HG02759 (cell line): ENCODE measurements at regions not wholly inside any gene's neighbourhood (a gene's known extent, or its start where the extent isn't known, plus 50 kb on each side); places are given as distances from the start of the nearest gene placed in this dataset.

Experiments
- ATAC-seq: cut with Tn5 transposase; IDR thresholded peaks from one replicate; pipeline ENCODE4 v1.9.1; 2021; ENCODE audit warnings: mild to moderate bottlenecking, moderate library complexity; ENCODE audit not compliant: unreplicated experiment

GRCh38 chr19:31125071-31125470, 224.2 kb downstream of the TSHZ3 start:
- no peak for ATAC-seq

DNA sequence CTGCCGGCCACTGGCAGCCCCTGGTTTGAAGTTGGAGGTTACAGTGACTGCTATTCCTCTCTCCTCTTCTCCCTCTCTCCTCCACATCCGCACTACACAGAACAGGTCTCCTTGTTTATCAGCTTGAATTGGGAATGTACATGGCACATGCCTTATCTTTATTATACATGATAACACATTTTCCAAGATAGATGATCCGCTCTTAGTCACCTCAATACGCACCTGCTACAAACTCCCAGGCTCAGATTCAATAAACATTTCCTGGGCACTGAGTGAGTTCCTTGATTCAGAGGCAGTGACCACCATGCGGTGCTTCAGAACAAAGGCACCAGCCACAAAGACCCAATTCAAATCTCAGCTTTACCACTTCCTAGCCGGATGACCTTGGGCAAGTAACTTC, 227.7 kb downstream of the TSHZ3 start:
- no peak for ATAC-seq

- no peak for ATAC-seq
Observed at GRCh38 chr19:31120952-31121351, 228.3 kb downstream of the TSHZ3 start.

DNA sequence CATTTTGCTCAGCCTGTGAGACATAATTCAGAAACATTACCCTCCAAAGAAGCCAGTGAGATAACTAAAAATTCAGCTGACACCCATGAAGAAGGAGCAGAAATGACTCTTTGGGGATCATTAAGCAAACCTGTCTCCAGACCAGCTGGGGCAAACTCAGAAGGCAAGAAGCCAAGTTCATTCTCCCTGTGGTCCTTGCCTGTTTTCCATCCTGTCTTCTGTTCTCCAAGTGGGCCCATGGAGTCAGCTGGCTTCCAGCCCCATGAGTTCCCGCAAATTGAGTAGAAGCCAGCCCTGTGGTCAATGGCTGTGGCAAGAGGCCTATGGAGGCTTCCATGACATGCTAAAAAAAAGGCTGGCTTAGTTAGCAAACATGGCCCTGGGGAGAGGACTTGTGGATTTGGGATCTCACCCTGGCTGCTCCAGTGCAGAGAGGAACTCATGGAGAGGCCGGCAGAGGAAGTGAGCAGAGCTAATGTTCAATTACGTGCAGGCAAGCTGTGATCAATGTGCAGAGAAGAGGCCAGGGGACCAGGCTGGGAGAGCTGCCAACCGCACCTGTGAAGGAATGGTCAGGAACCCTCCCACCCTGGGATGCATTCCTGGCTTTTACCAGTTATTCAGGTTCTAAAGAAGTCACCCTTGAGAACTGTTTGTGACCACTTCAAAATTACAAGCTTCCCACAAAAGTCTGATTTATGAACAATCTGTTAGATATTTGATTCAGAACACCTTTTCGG, 229.1 kb downstream of the TSHZ3 start:
- ATAC-seq, result no peak

DNA sequence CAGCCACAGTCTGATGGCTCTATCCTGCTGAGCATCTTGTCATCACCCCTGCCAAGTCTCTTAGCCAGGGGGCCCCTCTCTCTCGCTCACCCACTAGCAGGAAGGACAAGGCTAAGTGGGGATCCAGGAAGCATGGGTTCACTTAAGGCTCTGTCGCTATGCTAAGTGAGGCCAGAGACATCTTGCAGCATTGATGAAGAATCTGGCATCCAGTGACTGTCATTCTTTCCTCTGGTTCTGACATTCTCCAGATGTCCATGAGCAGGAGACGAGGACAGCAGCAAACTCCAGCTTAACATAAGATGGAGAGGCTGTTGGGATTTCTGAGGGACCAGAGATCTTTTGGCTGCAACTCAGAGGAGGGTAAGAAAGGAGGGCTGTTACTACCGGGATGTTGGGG, 230.2 kb downstream of the TSHZ3 start:
- no peak for ATAC-seq

GRCh38 chr19:31118287-31118955, 230.8 kb downstream of the TSHZ3 start:
- ATAC-seq, result no peak

DNA sequence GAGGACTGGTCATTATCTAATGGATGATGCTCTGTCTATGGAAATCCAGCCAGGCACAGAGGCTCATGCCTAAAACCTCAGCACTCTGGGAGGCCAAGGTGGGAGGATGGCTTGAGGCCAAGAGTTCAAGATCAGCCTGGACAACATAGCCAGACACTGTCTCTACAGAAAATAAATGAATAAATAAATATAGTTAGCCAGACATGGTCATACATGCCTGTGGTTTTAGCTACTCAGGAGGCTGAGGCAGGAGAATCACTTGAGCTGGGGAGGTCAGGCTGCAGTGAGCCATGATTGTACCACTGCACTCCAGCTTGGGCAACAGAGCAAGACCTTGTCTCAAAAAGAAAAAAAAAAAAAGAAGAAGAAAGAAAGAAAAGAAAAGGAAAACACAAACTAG, 234.7 kb downstream of the TSHZ3 start:
- ATAC-seq, result no peak

DNA sequence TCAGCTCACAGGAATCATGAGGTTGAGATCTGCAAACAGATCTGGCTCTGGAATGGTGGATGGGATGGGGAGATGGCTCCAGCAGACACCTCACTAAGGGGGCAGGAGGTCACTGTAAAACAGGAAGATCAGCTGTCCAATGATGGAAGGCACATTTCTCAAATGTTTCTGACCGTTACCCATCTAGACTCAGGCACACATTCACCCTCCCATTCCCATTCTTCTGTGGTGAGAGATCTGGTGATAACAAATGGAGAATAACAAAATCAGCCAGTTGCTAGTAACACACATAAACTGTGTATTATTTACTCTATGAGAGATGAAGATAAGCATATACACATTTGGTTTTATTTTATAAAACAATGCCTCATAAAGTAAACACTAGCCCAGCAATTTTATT, 235.9 kb downstream of the TSHZ3 start:
- no peak for ATAC-seq

DNA sequence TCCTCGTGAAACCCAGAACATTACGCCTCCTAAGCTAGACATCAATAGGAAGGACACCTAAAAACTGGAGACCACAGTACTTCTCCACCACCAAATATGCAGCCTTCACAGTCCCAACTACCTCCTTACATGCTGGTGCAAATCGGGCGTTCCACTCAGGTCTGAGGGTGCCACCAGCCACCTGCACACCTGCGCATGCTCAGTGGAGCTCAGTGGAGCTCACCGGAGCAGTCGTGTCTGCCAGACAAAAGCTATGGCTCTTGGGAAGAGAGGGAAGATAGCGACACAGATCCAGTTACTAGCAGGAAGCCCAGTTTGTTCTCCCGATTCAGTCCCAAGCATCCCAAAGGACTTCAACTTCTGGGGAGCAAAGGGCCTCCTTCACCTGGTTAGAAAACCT, 237.1 kb downstream of the TSHZ3 start:
- no peak for ATAC-seq

DNA sequence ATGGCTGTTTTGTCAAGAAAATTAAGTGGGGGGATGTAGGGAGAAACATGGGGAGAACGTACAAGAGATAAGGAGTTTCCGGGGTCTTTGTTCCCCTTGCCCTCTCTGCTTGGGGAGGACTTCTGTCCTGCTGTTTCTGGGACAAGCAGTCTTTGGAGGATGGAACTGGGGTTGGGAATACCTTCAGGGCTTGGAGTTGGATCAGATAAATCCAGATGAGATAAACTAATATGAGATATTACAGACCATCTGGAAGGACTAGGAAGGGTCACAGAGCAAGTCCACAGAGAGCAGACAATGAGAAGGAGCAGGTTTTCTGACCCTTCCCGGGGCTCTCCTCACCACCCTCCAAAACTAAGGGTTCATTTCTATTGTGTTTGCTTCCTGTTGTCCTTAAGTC, 237.5 kb downstream of the TSHZ3 start:
- no peak for ATAC-seq

GRCh38 chr19:31110336-31110735, 238.9 kb downstream of the TSHZ3 start:
- ATAC-seq, result no peak

- ATAC-seq, result no peak
Observed at GRCh38 chr19:31109636-31110035, 239.6 kb downstream of the TSHZ3 start.

DNA sequence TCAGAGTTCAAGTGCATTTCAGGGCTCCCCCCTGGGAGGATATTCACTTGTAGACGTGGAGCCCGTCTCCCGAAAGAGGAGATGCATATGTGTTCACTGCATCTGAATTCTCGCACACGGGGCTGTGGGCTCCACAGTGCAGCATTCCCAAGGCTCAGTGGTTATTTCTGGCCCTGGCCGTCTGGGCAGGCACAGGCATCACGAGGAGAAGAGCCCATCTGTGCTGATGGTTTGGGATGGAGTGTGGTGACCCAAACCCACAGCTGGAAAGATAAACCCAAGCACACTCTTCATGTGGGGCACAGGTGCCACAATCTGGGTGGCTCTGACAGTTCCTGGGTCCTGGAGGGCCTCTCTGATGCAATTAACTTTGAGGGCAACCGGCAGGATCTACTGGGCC, 242.1 kb downstream of the TSHZ3 start:
- ATAC-seq, result no peak

DNA sequence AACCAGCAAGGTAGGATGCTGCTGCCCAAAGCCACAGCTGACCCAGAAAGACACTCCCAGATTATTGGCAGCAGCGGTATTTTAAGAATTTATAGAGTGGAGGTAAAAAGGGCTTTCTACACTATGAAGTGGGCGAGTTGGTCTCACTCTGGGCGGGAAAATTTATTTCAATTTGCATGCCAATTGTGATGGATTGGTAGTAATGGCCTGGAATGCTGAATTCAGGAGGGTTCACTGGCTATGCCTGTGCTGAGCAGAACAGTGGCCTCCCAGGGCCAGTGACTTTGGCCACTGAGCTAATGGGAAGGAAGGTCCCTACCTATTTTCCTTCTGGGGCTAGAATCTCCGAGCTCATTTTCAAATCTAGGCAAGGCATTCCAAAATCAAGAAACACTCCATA, 243.5 kb downstream of the TSHZ3 start:
- ATAC-seq, result no peak

- no peak for ATAC-seq
Observed at GRCh38 chr19:31104451-31104850, 244.8 kb downstream of the TSHZ3 start.

GRCh38 chr19:31103228-31103627, 246.0 kb downstream of the TSHZ3 start:
- ATAC-seq, result no peak

DNA sequence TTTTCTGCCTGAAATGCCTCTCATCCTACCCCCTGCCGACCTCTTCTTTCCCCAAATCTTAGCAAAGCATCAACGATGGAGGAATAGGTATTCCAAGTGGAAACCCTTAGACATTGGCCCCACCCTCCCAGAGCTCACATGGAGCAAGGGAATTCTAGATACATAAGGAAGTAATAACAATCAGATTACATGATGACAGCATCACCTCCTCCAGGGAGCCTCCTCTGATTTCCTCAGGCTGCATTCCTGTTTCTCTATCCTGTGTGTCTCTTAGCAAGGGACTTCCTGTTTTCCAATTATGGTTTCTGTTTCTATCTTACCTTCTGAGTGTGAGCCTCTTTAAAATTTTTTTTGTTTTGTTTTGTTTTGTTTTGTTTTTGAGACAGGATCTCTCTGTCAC, 246.6 kb downstream of the TSHZ3 start:
- ATAC-seq, result no peak

DNA sequence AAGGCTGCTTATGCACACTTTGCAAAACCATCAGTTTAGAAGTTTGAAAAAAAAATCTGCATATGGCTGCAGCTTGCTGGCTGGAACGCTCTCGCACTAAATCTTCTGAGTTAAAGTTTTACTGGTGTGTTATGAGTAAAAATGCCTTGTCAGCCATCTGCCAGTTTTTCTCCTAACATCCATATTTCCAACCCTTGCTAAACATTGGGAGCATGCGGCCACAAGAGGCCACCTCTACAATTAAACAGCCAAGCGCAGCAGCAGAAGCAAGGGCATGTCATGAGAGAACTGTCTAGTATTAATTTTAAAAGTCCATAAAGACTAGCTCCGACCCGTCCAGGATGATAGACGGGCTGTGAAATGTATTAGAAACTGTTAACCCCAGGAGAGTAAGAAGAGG, 248.3 kb downstream of the TSHZ3 start:
- no peak for ATAC-seq

DNA sequence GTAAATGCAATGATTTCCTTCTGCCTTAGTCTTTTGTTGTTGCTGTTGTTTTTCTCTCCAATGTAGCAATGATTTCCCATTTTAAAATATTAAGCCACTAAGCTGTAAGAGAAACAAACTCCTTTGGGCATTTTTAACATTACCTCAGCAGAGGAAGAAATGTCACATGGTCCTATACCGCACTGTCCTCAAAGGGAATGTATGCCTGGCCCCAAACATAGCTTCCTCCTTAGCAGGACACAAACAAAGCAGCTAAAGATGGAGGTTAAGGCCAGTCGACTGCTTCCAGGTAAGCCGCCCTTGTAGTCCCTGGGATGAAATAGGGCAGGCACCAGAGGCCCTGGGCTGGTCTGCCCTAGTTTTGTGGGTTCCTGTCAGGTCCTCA, 249.0 kb downstream of the TSHZ3 start:
- no peak for ATAC-seq

DNA sequence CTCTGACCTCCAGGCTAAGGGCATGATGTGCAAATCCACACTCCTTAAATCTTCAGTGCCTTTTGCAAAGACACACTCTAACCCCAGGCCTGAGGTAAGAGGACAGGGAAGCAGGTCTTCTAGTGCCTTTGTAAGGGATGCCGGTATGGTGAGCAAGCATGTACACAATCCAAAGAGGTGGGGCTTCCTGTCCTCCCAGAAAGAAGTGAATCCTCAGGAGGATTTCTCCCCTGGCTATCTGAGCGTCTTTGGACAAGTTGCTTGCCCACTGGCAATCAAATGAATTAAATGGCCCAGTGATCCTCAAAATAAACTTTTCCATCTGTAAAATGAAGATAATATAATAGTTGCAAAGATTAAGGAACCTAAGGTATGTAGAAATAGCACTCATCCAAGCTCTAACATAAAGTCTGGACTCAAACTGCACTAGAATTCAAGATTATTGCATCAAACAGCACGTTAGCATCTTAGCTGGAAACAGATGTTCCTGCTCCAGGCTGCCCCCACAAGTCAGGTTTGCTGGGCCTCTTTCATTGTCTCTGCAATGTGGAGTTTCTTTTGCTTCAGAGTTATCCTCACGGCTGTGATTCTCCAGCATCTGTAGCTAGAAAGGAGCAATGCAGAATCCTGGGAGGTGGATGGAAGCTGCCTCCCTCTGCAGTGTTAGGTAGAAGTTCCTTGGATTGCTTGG, 249.6 kb downstream of the TSHZ3 start:
- ATAC-seq, result no peak

DNA sequence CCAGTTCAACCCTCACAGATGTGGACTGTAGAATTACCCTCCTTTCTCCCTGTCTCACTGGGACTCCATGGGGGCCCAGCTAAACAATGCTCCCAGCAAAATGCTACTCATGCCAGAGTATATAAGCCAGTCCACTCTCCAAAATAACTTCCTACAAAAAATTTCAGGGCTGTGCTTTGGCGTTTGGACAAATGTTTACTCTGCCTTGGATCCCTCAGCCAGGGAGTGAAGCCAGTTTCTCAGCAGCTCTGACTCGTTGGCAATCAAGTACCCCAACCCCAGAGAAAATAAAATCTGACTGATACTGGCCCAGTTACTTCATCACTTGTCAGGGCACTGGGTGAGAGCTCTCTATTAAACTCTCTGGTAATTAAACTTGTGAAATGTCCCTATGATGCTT, 250.4 kb downstream of the TSHZ3 start:
- ATAC-seq, result no peak

GRCh38 chr19:31096935-31097545, 252.2 kb downstream of the TSHZ3 start:
- ATAC-seq, result no peak
